GM13977 (cell line): ENCODE measurements at regions not wholly inside any gene's neighbourhood (a gene's known extent, or its start where the extent isn't known, plus 50 kb on each side); places are given as distances from the start of the nearest gene placed in this dataset.

ENCODE experiments used
- DNase-seq: peaks from one replicate; pipeline ENCODE4 v3.0.0; 2012; ENCODE audit warnings: low spot score
- in situ Hi-C: fragments of 300-500 bp; cut with MboI; formaldehyde crosslinking; loops from one replicate; pipeline ENCODE4 v1.12.0; 2022; ENCODE audit warnings: low sequenced_read_pairs, low pct_unique_long_range_greater_than_20kb, mixed read lengths, inconsistent platforms; ENCODE audit not compliant: unreplicated experiment
- TF ChIP-seq, protein P1 (sequence below): IDR thresholded peaks from 2 replicates; pipeline ENCODE4 v1.5.1; 2012; ENCODE audit warnings: mild to moderate bottlenecking, control low read depth; ENCODE audit not compliant: insufficient read depth; ENCODE audit errors: extremely low read depth, missing control alignments

DNA sequence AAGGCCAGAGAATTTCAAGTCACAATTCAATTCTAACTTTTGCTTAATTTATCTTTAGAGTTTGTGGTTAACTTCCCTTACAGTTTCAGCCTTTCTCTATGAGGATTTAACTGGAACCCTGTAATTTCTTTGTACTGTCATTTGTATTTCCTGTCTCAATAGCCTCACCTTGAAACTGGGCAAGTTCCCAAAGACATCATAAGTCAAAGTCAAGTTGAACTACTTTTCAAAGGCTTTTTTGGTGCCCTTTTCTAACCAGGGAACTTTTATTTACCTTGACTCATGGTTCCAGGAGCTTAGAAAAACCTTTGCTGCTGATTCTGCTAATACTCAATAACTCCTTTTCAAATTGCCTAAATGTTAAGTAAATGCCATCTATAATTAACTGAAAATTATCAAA lies 200.8 kb upstream of the KRR1 start:
- no peak for DNase-seq
- in situ Hi-C loops = no loop called here
- TF ChIP-seq, protein P1, sequence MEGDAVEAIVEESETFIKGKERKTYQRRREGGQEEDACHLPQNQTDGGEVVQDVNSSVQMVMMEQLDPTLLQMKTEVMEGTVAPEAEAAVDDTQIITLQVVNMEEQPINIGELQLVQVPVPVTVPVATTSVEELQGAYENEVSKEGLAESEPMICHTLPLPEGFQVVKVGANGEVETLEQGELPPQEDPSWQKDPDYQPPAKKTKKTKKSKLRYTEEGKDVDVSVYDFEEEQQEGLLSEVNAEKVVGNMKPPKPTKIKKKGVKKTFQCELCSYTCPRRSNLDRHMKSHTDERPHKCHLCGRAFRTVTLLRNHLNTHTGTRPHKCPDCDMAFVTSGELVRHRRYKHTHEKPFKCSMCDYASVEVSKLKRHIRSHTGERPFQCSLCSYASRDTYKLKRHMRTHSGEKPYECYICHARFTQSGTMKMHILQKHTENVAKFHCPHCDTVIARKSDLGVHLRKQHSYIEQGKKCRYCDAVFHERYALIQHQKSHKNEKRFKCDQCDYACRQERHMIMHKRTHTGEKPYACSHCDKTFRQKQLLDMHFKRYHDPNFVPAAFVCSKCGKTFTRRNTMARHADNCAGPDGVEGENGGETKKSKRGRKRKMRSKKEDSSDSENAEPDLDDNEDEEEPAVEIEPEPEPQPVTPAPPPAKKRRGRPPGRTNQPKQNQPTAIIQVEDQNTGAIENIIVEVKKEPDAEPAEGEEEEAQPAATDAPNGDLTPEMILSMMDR = no peak

DNA sequence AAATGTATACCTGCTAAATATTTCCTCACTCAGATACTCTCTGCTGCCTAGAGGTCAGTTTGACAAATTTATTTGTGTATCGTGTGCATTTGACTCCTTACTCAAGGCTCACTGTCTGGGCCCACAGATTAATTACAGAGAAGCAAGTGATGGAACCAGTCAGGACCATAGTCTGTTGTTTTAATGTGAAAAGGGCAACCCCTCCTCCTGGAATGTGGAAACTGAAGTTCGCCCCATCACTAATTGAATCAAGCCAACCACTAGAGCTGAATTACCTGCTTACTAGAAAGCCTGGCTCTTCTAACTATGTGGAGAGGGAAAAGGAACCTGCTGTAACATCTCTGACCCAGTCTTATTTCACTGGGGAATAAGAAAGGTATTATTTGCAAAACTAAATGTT lies 199.9 kb upstream of the KRR1 start:
- in situ Hi-C loops = no loop called here
- DNase-seq = no peak
- TF ChIP-seq, protein P1 = no peak

DNA sequence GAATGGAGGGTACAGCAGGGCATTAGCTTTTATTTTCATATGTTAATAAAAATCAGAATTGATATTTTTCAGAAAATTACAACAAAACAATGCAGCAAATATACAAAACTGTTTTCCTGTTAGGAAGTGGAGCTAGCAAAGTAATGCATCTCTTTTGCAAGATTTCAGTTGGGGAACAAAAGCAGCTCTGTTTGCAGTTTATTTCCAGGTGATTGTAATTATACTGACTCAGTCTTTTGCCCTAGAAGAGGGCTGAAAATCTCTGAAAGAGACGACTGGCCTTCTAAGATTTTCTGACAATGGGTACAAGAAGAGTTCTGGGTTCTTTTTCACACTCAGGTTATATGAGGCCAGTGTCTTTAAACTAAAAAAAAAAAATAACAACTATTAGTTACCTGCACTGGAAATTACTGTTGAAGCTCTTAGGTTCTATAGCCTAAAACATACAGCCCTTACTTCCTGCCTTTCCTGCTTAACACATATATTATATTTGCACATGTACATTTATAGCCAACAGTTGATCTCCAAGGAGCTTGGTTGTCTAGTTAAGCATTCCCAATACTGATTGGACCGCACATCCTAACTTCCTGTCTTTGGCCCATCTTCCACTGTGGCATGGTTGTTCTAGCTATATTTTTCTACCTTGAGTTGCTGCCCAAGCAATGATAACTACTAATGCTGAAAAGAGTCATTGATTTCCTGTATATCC lies 199.1 kb upstream of the KRR1 start:
- DNase-seq = no peak
- TF ChIP-seq, protein P1 = no peak
- in situ Hi-C loops = no loop called here

DNA sequence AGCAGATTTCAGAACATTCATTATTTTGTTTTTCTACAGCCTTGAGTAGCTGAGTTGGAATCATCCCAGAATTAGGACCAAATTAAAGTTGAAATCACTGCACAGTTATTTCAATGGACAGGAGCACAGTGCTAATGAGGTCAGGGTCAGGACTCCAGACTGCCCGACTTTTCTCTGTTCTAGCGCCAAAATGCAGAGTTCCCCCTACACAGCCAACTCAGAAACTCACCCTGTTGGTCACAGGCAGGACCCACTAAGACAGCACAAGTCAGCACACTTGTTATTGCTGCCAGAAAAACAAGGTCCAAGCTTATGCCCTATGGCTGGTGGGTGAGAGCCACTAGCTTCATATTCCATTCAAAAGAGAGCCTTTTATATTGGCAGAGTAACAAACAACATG lies 198.1 kb upstream of the KRR1 start:
- TF ChIP-seq, protein P1 = no peak
- in situ Hi-C loops = no loop called here
- DNase-seq = no peak

DNA sequence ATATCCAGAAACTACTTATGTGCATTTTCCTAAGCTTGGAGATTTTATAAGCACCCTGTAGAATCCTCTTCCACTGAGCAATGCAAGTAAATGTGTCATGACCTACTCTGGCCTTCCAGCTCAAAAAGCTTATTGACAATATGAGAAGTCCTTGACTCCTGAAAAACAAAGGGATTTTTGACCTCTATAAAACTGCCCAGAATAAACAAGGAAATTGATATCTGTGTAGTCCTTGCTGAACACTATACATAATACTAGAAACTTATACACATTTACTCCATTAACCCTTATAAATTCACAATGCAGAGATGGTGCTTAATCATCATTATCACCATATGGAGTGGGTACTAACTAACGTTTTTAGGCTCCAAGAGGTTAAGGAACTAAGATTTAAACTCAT lies 197.4 kb upstream of the KRR1 start:
- DNase-seq = no peak
- TF ChIP-seq, protein P1 = no peak
- in situ Hi-C loops = no loop called here

DNA sequence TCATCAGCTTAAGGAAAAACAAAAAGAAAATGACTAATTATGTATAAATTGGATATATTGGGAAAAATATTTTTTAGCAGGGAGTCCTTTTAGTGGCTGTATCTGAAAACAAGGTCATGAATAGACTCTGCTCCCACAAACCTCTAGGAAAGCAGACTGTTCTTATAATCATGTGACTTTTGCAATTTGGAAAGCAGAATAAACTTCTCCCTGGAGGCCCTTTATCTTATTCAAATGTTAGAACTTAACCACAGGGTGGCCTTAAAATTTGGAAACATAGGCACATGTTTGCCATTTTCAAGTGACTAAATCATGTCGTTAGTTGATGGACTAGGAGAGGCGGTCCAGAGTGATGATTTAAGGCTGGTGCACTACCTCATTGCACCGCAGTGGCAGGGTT lies 196.6 kb upstream of the KRR1 start:
- in situ Hi-C loops = no loop called here
- DNase-seq = no peak
- TF ChIP-seq, protein P1 = no peak
